Ovary (tissue), 3 donors: ENCODE measurements at regions not wholly inside any gene's neighbourhood (a gene's known extent, or its start where the extent isn't known, plus 50 kb on each side); places are given as distances from the start of the nearest gene placed in this dataset.

Experiments used
- POLR2A ChIP-seq: fragments of 450-650 bp; IDR thresholded peaks from one replicate; pipeline ENCODE4 v1.6.1; 2017; ENCODE audit warnings: antibody characterized with exemption, mild to moderate bottlenecking, moderate library complexity
- TF ChIP-seq, protein P1 (sequence below), 3 donors: fragments of 450-650 bp in 2 of 3; fragments of 200-600 bp in 1 of 3; IDR thresholded peaks; one replicate each; pipeline versions ENCODE4 v1.5.1 to v1.8.0; 2016 to 2022; ENCODE audit warnings: antibody characterized with exemption in 3 of 3, mild to moderate bottlenecking in 1 of 3
- donor health status: DM: no; HTN: no; CAD: no.

DNA sequence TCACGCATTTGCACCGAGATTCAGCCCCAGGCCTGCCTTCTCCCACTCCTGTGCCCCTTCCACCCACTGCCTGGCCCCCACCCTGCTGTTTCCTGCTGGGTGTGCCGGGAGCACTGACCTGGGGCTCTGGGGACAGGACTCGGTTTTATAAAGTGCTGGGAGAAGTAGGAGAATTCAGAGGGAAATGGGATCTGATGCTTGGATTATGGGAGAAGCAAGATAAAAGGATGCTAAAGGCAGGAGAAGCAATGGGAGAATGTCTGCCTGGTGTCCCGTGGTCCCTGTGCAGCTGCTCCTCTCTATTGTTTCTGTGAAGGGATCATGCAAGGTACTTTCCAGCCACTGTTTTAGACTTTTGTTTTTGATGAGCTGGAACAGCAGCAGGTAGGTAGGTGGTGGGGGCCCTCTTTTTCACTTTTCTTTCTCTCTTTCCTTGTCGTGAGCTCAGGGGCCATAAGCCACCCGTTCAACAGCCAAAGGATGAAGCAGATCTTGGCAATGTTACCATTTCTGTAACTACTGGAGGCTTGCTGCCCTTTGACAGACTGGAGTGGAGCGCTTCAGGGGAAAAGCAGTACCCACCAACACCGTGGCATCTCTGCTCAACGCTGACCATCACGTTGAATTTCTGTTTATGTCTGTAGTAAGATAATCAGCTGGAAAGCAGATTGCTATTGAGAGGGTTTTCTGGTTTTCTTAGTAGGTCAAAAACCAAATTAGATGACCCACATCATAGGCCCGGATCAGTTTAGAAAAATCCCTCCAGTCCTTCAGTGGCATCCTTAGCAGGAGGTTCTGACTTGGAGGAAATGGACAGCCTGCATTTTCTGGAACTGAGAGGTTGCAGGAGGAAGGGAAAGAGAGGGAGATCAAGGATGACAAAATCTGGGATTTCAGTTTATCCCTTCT lies 63.8 kb upstream of the ENPP6 start:
- TF ChIP-seq POLR2A, result no peak
- TF ChIP-seq, protein P1, sequence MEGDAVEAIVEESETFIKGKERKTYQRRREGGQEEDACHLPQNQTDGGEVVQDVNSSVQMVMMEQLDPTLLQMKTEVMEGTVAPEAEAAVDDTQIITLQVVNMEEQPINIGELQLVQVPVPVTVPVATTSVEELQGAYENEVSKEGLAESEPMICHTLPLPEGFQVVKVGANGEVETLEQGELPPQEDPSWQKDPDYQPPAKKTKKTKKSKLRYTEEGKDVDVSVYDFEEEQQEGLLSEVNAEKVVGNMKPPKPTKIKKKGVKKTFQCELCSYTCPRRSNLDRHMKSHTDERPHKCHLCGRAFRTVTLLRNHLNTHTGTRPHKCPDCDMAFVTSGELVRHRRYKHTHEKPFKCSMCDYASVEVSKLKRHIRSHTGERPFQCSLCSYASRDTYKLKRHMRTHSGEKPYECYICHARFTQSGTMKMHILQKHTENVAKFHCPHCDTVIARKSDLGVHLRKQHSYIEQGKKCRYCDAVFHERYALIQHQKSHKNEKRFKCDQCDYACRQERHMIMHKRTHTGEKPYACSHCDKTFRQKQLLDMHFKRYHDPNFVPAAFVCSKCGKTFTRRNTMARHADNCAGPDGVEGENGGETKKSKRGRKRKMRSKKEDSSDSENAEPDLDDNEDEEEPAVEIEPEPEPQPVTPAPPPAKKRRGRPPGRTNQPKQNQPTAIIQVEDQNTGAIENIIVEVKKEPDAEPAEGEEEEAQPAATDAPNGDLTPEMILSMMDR (IDR thresholded peaks at IDR 0.05), result no peak
